Stimulated activated CD8-positive, alpha-beta memory T cell treated with anti-CD3 and anti-CD28 coated beads, Interleukin-12 subunit alpha, Interleukin-12 subunit beta, amount 100 ng/mL, for 1 hour (primary cell): ENCODE measurements at regions not wholly inside any gene's neighbourhood (a gene's known extent, or its start where the extent isn't known, plus 50 kb on each side); places are given as distances from the start of the nearest gene placed in this dataset.

Experiments
- DNase-seq: peaks from one replicate; pipeline ENCODE4 v3.0.0-alpha.2; 2020; ENCODE audit warnings: low read depth

- DNase-seq: no peak
Observed at GRCh38 chr11:134763030-134763388, 351.0 kb upstream of the B3GAT1 start.

GRCh38 chr11:134762248-134763029 is 350.4 kb upstream of the B3GAT1 start:
- no peak for DNase-seq

GRCh38 chr11:134761926-134762247 is 349.8 kb upstream of the B3GAT1 start:
- DNase-seq: no peak

GRCh38 chr11:134761386-134761785 is 349.3 kb upstream of the B3GAT1 start:
- no peak for DNase-seq

- DNase-seq: no peak
Observed at GRCh38 chr11:134760957-134761356, 348.9 kb upstream of the B3GAT1 start.

GRCh38 chr11:134760299-134760698 is 348.3 kb upstream of the B3GAT1 start:
- DNase-seq: no peak

- DNase-seq: no peak
Observed at GRCh38 chr11:134759855-134760254, 347.8 kb upstream of the B3GAT1 start.

GRCh38 chr11:134759274-134759673 is 347.2 kb upstream of the B3GAT1 start:
- no peak for DNase-seq

GRCh38 chr11:134758342-134758931 is 346.4 kb upstream of the B3GAT1 start:
- no peak for DNase-seq

- DNase-seq: no peak
Observed at GRCh38 chr11:134757633-134758032, 345.6 kb upstream of the B3GAT1 start.

GRCh38 chr11:134756811-134757540 is 344.9 kb upstream of the B3GAT1 start:
- no peak for DNase-seq

GRCh38 chr11:134755535-134755934 is 343.5 kb upstream of the B3GAT1 start:
- no peak for DNase-seq

- no peak for DNase-seq
Observed at GRCh38 chr11:134754521-134755198, 342.6 kb upstream of the B3GAT1 start.

GRCh38 chr11:134753771-134754520 is 341.9 kb upstream of the B3GAT1 start:
- DNase-seq: no peak

- no peak for DNase-seq
Observed at GRCh38 chr11:134752964-134753770, 341.1 kb upstream of the B3GAT1 start.

- no peak for DNase-seq
Observed at GRCh38 chr11:134752526-134752925, 340.5 kb upstream of the B3GAT1 start.

- DNase-seq: no peak
Observed at GRCh38 chr11:134751766-134752165, 339.7 kb upstream of the B3GAT1 start.

GRCh38 chr11:134751031-134751585 is 339.1 kb upstream of the B3GAT1 start:
- no peak for DNase-seq

GRCh38 chr11:134750619-134751018 is 338.6 kb upstream of the B3GAT1 start:
- no peak for DNase-seq

- DNase-seq: no peak
Observed at GRCh38 chr11:134749040-134749839, 337.2 kb upstream of the B3GAT1 start.
